ENCODE measurements at regions not wholly inside any gene's neighbourhood (a gene's known extent, or its start where the extent isn't known, plus 50 kb on each side); places are given as distances from the start of the nearest gene placed in this dataset.

DNA sequence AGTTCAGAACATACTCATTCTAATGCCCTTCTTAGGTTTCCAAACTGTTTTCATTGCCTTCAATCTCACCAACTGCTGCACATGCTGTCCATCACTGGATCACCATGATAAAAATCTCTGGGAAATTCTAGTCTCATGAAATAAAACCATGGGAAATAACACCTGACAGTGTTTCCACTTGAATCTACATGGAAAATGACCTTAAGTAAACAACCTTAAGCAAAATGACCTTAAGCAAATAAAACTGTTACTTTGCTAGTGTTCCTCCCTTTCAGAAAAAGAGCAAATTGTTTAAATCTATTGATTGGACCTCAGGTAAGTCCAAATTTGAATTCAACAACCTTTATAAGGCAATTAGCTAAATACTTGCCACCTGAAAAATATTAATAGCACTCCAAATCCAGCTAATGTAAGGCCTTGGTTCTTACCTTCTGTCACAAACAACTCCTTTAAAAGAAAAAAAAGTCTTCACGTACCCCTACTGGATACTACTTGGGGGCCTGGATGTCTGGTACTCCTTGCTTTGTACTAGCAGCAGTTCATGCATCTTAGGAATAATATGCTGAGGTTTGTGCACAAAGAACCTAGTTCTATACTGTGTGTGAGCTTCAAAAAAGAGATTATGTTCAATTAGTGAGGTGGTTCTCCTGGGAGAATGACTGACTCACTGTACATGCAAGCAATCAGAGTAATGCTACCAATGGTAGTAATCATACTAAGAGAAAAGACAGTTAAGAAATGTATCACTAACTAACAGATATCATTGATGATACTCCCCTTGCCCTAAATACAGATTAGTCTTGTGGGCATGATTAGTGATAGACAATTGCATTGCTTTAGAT is 630.4 kb downstream of the PSAT1 start:
- peak; percentile 26 for DNase-seq

GRCh38 chr9:78928625-78929405 is 631.9 kb downstream of the PSAT1 start:
- peak; percentile 48 for DNase-seq

DNA sequence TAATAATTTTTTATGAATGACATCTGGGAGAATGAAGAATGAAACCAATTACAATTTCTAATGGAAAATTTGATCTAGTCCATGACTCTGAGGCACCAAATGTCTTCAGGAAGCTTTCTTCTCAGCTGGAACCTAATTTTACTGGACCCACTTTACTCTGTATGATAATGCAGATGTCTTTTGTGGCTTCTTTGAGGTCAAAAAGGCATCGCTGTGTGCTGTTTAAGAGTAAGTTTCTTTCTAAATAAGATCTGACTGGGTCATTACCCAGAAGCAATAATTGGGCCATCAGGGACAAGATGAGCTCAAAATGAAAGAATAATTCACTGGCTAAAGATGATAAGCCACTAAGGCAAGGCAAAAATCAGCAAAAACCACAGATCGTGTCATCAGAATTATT is 633.4 kb downstream of the PSAT1 start:
- no peak for DNase-seq

DNA sequence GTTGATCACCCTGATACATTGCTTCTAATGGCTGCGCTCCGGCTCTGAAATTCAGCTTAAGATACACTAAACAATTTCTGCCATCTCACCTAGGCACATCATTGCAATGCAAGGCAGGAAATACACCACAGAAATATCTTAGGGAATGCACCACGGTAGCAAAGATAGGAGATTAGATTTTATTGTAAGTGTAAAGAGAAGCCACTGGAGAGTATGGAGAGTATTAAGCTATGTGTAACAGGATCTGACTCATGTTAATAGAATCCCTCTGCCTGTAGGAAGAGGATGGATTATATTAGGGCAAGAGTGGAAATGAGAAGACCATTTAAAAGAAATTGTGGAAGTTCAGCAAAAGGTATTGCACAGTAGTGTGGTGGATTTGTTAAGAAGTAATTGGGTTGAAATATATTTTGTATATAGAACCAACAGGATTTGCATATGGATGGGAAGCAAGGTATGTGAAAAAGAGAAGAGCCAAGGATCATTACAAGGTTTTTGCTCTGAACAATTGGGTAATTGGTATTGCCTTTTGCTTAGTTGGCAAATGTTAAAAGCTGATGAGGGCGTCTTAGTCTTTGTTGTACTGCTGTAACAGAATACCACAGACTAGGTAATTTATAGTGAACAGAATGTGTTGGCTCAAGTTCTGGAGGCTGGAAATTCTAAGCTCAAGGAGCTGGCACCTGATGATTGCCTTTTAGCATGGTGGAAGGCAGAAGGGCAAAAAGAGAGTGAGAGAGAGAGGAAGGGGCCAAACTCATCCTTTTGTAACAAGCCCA is 636.1 kb downstream of the PSAT1 start:
- peak; percentile 90 for DNase-seq

GRCh38 chr9:78934880-78935279 is 636.9 kb upstream of the TLE4 start:
- DNase-seq, result no peak

DNA sequence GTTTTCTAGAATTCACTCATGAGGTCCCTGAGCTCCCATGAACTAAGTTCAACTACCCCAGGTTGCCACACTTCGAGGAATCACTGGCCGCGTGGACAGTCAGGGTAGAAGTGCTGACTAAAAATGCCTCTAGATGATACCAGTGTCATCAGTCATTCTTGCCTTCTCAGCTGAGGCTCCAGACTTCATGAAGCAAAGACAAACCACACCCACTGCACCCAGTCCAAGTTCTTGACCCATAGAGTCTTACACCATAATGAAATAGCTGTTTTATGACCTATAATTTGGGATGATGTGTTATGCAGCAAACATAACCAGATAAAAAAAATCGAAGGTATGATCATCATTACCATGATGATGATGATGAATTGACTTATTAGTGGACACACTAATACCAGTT is 632.9 kb upstream of the TLE4 start:
- no peak for DNase-seq

DNA sequence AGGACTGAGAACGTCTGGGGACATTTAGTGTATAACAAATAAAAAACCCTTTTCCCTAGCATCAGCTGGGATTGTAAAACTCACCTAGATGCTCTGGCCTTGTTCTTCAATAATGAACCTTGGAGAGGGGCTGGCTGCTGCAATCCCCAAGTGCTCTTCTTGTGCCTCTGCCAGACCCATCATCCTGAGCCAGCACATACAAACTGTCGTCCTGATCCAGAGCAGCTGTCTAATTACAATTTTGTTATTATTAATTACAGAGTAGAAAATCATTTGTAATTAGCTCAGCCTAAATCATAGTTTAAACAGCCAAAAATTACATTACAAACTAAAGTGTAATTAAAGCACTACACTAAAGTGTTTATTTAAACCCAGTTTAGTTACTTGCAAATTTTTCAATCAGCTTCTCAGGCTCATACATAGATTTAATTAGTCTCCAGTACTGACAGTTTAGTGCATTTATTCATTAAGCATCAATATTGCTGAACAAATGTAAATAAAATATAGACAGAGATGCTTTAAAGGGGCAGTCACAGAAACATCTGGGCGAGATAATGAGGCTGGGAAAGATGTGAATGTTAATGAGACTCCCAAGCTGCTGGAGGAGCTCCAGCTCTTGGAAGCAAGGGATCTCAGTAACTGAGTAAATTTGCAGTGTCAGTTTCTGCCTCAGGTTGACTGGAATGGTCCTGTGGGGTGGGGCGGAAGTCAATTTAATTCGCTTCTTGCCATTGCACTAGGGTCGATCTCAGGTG is 632.3 kb upstream of the TLE4 start:
- DNase-seq, result peak; percentile 10

GRCh38 chr9:78940121-78940855 is 631.5 kb upstream of the TLE4 start:
- DNase-seq, result peak; percentile 24

DNA sequence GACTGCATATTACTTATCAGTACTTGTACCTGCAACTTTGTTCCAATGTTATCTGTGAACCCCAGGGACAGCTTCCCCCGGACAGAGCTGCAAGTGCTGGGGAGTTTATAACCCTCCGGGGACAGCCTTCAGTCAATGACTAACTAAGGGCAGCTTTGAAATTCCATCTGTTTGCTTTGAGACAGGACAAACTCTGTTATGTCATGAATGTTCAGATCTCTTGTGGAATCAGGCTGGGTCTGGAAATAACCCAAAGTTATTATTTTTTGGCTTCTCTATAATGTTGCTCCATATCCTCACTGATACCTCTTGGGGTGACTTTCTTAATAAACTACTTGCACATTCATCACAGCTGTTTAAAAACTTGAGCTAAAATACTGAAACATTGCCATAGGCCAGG is 617.5 kb upstream of the TLE4 start:
- peak; percentile 24 for DNase-seq

DNA sequence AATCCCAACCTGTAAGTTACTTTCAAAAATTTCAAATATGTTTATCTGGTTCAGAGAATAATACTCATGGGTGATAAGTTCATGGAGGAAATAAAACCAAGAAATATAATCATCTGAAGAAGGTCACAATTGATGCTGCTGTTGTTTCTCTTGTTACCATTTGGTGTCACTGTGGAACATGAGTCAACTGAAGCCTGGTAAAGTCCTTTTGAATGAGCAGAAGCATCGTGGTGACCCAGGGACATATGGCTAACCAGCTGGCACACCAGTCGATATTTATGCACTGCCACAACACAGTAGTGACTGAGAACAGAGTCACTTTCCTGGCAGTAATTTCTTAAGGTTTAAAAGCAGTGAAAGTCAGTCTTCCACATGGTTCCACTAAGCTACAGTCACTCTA is 612.9 kb upstream of the TLE4 start:
- no peak for DNase-seq

GRCh38 chr9:78962156-78962555 is 609.6 kb upstream of the TLE4 start:
- DNase-seq, result no peak

DNA sequence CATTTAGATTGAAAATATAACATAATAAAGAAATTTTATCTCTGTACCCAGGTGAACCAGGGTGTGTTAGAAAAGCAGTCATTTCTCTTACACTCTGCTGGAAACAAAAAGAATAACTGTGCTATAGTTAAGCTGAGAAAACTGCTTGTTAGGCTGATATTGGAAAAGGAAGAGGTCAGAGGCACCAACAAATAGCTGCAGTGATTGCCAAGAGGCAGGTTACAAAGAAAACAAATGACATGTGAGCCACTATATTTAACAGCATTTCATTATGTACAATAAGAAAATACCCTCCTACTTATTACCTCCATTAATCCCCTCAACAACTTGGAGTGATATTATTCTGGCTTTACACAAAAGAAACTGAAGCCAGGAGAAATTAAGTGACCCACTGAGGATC is 607.9 kb upstream of the TLE4 start:
- no peak for DNase-seq

DNA sequence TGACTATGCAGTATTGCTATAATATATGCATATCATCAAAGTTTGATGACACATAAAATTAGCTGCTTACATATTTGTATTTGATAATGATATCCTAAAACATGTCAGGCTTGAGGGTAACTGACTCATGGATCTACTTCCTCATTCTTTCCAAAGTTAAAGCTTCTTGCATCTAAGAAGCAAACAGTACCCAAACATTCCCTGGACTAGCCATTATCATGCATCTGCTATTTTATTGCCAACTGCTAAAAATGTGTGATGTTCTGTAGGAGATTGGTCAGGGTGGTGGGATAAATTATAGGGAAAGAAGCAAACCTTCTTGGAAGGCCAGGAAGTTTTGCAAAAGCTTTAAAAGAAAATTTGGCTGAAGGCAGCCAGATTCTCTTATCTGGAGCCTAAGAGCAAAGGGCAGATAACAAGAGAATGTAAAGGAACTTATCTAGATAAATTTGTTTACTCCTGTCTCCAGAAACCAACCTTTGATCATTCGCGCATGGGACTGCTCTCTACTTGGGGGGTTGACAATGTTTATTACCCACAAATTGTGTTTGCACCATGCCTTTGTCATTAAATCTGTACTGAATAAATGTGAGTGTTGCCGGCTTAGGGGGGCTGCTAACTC is 604.1 kb upstream of the TLE4 start:
- DNase-seq, result peak; percentile 41

GRCh38 chr9:78970375-78970774 is 601.4 kb upstream of the TLE4 start:
- DNase-seq, result no peak

- DNase-seq, result no peak
These were observed 600.2 kb upstream of the TLE4 start for GRCh38 chr9:78971540-78971939.

DNA sequence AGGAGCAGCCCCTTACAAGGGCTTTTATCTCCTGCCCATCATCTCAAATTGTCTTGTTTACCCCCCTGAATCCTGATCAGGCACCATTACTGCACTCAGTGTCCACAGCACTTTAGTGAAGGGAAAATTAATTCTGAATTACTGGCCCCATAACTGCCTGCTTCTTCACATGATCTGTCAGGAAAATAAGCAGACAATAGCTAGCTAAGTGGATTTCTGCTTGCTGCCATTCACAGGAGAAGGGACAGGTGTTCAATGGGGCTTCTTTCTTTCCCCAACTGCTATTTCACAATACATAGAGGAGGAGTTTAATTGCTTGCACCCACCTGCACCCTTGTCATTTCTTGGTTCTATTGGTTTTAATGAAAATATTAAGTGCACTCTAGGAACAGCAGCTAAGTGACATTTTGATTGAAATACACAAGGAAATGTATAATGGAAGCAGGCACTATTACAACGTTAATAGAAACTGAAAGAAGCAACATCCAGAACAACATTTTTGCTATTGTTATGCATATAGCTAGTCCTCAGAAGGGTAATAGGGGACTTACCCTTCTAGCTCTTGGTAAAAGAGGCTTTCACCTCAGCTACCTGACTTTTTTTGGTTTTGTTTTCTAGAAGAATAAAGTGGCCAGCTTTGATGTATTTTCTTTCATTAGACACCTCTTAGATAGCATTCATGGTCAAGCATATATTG is 599.3 kb upstream of the TLE4 start:
- DNase-seq, result no peak

DNA sequence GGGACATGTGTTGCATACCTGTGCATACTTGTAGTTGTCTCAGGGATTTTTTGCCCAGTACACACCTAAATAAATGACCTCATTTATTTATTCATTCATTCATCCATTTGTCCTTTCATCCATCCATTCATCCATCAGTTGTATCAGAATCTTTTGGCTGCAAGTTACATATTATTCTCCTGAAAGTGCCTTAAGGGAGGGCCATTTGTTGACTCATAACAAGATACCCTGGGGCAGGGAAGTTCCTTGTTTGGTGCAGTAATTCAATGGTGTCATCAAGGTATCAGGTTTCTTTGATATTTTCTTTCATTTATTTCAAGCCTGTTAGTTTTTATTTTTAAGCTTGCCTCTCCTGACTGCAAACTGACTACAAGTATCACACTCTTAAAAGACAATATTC is 597.9 kb upstream of the TLE4 start:
- peak; percentile 61 for DNase-seq

DNA sequence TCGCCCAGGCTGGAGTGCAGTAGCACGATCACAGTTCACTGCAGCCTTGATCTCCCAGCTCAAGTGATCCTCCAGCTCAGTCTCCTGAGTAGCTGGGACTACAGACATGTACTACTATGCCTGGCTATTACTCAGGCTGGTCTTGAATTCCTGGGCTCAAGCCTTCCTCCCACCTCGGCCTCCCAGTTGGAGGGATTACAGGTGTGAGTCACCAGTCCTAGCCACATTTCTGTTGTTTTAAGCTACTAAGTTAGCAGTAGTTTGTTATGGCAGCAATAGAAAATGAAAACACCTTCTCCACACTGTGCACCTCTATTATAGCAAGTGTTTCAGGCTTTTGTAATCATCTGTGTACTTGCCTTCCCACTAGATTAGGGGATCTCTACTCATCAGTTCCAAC is 588.9 kb upstream of the TLE4 start:
- DNase-seq, result peak; percentile 79

GRCh38 chr9:78985084-78985738 is 586.6 kb upstream of the TLE4 start:
- peak; percentile 47 for DNase-seq

- peak; percentile 60 for DNase-seq
These were observed 585.3 kb upstream of the TLE4 start for GRCh38 chr9:78986446-78986845.

Measured in fibroblast of skin of right biceps (primary cell).